ENCODE measurements at regions not wholly inside any gene's neighbourhood (a gene's known extent, or its start where the extent isn't known, plus 50 kb on each side); places are given as distances from the start of the nearest gene placed in this dataset.
"Not testable (repeated sequence)": the region's sequence is repeated elsewhere in the genome, so short reads cannot be mapped to it uniquely, and the experiment has no call there.

- no peak for DNase-seq
Observed at GRCh38 chr14:85907536-85907935, 377.6 kb downstream of the FLRT2 start.

DNA sequence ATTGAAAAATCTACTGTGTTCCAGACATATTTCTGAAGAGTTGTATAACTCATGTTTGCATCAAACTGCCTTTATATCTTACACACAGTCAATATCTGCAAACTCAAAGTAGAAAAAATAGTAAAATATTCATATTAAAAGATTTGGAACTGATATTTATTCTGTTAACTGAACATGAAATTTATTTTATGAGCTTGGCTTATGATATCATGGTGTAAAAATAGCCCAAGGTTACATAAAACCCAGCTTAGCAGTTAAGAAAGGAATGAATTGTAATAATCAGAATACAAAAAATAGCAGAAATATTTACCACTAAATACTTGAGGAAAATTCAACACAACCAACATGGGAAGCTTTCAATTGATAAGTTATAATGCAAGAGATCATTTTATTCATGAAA lies 367.9 kb downstream of the FLRT2 start:
- no peak for DNase-seq

GRCh38 chr14:85895603-85896002 lies 365.7 kb downstream of the FLRT2 start:
- DNase-seq: no peak

GRCh38 chr14:85892251-85892650 lies 362.3 kb downstream of the FLRT2 start:
- DNase-seq: no peak

DNA sequence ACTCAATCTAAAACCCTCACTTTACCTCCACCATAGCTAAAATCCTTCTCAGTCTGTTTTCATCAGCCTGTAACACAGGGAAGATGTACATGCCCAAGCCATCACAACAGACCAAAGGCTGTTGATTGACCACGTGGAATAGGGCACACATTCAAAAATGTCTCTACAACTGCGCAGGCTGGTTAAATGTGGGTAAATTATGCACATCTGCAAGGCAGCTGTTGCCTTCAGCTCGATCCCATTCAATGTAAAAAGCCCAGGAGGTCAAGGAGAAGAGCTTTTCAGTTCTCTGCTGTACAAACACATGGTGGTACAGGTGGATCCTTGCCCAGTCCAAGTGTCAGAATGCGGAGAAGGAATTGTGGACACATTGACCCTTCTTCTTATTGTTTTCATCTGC lies 354.0 kb downstream of the FLRT2 start:
- DNase-seq: no peak

DNA sequence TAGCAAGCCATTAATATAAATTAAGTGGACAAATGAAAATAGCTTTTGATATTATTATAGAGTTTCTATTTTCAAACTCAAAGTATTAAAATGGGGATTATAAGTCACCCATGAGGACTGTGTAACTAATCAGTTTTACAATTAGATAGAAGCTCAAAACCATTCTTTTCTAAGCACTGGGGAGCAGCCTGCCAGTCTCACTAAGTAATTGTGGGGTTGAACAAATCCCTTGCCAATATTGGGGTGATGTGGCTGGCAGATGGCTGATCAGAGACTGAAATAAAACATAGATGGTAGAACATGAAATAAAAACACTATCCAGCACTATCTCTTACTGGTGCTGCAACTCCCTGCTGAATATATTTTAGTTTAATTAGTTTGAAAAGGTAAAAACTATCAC lies 353.2 kb downstream of the FLRT2 start:
- DNase-seq: no peak

GRCh38 chr14:85881935-85882334 lies 352.0 kb downstream of the FLRT2 start:
- DNase-seq: no peak

GRCh38 chr14:85878874-85879273 lies 348.9 kb downstream of the FLRT2 start:
- no peak for DNase-seq

DNA sequence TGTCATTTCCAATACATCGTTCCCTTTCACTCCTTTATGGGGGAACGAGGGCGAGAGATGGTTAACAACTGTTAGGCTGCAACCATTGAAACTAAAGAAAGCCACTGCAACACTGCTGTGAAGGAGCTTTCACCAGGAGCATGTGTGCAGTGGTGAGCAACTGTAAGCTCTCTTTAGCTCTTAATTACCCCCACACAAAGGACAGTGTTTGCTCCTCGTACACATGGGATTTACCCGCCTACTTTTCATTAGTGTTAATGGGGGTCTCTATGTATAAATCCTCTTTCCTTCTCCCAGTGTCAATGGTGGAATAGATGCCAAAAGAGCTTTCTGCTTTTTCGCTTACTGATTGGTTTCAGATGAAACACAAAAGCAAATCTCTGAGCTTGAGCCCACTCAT lies 343.1 kb downstream of the FLRT2 start:
- DNase-seq: no peak

GRCh38 chr14:85867450-85867849 lies 337.5 kb downstream of the FLRT2 start:
- no peak for DNase-seq

DNA sequence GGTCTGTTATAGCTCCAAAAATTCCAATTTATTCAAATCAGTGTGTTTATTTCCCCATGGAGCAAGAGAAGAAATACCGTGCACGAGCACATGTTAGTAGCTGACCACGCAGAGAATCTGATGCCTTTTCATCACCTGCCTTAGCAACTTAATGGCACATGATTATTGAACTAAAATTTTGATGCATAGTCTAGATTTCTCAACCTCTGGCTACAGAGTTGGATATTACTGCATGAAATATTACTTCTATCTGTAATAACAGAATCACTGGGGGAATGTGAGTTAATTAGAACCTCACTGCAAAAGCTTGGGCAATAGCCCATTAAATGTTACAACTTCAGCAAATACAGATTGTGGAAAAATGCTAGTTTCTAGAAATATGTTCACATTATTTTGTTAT lies 335.8 kb downstream of the FLRT2 start:
- DNase-seq: no peak

DNA sequence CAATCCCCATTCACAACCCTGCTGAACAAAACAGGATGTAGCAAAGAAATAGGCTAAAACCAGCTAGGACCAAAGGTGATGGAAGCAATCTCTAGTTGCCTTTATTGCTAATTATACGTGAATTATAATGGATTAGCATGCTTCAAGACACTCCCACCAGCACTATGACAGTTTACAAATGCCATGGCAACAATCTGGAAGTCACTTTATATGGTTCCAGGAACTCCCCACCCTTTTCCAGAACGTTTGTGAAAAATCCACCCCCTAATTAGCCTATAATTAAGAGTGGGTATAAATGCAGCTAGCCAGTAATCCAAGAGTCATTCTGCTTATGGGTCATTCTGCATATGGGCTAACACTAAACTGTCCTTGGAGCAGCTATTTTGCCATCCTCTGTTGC lies 328.7 kb downstream of the FLRT2 start:
- no peak for DNase-seq

- DNase-seq: no peak
Observed at GRCh38 chr14:85856430-85856829, 326.5 kb downstream of the FLRT2 start.

GRCh38 chr14:85853996-85854526 lies 324.1 kb downstream of the FLRT2 start:
- DNase-seq: no peak

- no peak for DNase-seq
Observed at GRCh38 chr14:85852906-85853305, 323.0 kb downstream of the FLRT2 start.

DNA sequence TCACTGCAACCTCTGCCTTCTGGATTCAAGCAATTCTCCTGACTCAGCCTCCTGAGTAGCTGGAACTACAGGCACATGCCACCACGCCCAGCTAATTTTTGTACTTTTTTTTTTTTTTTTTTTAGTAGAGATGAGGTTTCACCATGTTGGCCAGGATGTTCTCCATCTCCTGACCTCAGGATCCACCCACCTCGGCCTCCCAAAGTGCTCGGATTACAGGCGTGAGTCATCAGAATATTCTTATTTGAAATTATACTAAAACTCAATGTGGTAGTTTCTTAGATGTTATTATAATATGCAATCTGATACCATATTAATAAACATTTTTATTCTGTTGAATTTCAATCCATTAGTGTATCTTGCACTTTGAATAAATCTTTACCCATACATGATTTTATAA lies 322.2 kb downstream of the FLRT2 start:
- DNase-seq: not testable (repeated sequence)

GRCh38 chr14:85830549-85830948 lies 300.6 kb downstream of the FLRT2 start:
- not testable (repeated sequence) for DNase-seq

DNA sequence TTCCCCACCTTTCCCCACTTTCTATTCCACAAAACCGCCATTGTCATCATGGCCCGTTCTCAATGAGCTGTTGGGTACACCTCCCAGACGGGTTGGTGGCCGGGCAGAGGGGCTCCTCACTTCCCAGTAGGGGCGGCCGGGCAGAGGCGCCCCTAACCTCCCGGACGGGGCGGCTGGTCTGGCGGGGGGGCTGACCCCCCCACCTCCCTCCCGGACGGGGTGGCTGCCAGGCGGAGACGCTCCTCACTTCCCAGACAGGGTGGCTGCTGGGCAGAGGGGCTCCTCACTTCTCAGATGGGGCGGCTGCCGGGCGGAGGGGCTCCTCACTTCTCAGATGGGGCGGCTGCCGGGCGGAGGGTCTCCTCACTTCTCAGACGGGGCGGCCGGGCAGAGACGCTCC lies 299.7 kb downstream of the FLRT2 start:
- not testable (repeated sequence) for DNase-seq

- DNase-seq: no peak
Observed at GRCh38 chr14:85824526-85824925, 294.6 kb downstream of the FLRT2 start.

DNA sequence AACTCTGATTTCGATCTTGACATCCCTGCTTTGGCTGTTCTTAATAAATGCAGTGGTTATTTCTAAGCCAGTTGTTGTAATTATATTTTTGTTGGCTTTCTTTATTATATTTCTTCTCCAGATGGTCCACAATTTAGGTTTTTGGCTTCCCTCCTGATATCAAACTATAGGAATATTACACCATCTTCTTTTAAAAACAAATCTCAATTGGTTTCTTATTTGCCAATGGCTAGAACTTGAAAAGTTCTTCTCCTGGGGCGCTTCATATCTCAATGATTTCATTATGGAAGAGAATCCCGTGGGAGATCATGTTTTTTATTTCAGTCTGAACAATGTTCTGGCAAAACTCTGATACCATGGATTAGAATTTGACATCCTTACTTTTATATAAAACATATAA lies 292.3 kb downstream of the FLRT2 start:
- no peak for DNase-seq

DNA sequence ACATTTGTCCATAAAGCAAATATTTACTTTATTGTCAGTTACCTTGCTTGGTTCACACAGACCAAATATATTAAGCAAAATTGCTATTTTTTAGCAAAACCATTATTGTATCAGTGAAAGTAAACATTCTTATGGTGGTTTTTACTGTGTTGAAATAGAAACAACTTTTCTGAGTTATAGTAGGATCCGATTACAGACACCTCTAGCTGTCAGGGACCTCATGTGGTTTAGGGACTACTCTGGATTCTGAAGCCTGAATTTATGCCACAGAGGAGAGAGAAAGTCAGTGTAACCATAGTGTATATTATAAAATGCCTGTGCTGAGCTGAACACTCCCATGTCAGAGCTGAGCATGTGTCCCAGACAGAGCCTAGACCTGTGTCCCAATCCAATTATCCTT lies 287.5 kb downstream of the FLRT2 start:
- no peak for DNase-seq

GRCh38 chr14:85813040-85813439 lies 283.1 kb downstream of the FLRT2 start:
- DNase-seq: no peak

DNA sequence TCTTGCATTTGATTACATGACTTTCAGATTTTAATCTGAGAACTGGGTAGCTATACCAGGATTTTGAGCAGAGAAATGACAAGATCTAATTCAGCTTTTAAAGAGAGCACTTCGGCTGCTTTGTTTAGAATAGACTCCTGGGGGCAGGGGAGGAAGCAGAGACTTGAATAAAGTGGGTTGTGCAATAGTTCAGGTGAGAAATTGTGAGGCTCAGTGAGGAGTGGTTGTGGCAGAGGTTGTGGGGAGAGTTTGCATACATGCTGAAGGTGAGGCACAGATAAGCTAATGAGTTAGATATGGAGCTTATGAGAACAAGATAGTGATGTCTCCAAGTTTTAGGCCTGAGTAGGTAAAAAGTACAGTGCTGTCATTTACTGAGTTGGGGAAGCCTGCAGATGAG lies 281.4 kb downstream of the FLRT2 start:
- no peak for DNase-seq

GRCh38 chr14:85799668-85800067 lies 269.7 kb downstream of the FLRT2 start:
- DNase-seq: no peak

GRCh38 chr14:85798856-85799255 lies 268.9 kb downstream of the FLRT2 start:
- no peak for DNase-seq

- DNase-seq: no peak
Observed at GRCh38 chr14:85793533-85793932, 263.6 kb downstream of the FLRT2 start.
